Cardiac fibroblast (primary cell): ENCODE measurements at regions not wholly inside any gene's neighbourhood (a gene's known extent, or its start where the extent isn't known, plus 50 kb on each side); places are given as distances from the start of the nearest gene placed in this dataset.

Experiments
- DNase-seq, 2 donors: peaks; one replicate each; pipeline versions ENCODE4 v3.0.0 to v3.0.0-alpha.2; 2010; ENCODE audit warnings: low read depth in 2 of 2
- H3K4me3 ChIP-seq, 2 donors: replicated peaks in 1 of 2; 1 replicate in 1 of 2; 2 replicates in 1 of 2; pipeline ENCODE4 v1.5.1; 2011; ENCODE audit warnings: low read depth in 2 of 2, low read length in 2 of 2, mild to moderate bottlenecking in 2 of 2, moderate library complexity in 1 of 2
- TF ChIP-seq, protein P1 (sequence below): IDR thresholded peaks from one replicate; pipeline ENCODE4 v1.5.1; 2011; ENCODE audit warnings: low read depth, mild to moderate bottlenecking, low read length, inconsistent platforms

GRCh38 chr22:49351761-49352227, 475.9 kb downstream of the BRD1 start:
- TF ChIP-seq, protein P1, sequence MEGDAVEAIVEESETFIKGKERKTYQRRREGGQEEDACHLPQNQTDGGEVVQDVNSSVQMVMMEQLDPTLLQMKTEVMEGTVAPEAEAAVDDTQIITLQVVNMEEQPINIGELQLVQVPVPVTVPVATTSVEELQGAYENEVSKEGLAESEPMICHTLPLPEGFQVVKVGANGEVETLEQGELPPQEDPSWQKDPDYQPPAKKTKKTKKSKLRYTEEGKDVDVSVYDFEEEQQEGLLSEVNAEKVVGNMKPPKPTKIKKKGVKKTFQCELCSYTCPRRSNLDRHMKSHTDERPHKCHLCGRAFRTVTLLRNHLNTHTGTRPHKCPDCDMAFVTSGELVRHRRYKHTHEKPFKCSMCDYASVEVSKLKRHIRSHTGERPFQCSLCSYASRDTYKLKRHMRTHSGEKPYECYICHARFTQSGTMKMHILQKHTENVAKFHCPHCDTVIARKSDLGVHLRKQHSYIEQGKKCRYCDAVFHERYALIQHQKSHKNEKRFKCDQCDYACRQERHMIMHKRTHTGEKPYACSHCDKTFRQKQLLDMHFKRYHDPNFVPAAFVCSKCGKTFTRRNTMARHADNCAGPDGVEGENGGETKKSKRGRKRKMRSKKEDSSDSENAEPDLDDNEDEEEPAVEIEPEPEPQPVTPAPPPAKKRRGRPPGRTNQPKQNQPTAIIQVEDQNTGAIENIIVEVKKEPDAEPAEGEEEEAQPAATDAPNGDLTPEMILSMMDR = no peak
- DNase-seq = no peak
- H3K4me3 ChIP-seq = no peak overlapping the region

GRCh38 chr22:49350441-49351121, 477.1 kb downstream of the BRD1 start:
- no peak for DNase-seq
- H3K4me3 ChIP-seq = no peak overlapping the region
- TF ChIP-seq, protein P1 = no peak

DNA sequence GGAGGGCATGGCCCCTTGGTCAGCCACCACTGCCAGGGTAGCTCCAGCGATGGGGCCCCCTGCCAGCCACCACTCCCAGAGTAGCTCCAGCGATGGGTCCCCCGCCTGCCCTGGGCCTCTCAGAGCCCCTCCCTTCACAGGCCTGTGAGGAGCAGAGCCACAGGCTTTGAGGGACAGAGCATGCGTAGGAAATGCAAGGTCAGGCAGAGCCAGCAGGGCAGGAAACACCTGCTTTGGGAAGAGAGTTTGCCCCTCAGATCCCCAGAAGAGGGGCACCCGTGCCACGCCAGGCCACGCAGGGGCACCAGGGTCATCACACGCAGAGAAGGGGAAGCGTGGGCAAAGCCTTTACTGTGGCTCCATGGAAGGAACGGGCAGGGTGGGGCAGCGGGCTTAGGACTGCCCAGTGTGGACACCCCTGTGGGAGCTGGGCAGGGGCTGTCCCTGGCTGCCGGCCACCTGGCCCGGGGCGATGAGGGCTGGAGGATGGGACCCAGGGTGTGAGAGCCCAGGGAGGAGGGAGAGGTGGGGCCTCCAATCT, 477.8 kb downstream of the BRD1 start:
- TF ChIP-seq, protein P1 = no peak
- H3K4me3 ChIP-seq = no peak overlapping the region

DNA sequence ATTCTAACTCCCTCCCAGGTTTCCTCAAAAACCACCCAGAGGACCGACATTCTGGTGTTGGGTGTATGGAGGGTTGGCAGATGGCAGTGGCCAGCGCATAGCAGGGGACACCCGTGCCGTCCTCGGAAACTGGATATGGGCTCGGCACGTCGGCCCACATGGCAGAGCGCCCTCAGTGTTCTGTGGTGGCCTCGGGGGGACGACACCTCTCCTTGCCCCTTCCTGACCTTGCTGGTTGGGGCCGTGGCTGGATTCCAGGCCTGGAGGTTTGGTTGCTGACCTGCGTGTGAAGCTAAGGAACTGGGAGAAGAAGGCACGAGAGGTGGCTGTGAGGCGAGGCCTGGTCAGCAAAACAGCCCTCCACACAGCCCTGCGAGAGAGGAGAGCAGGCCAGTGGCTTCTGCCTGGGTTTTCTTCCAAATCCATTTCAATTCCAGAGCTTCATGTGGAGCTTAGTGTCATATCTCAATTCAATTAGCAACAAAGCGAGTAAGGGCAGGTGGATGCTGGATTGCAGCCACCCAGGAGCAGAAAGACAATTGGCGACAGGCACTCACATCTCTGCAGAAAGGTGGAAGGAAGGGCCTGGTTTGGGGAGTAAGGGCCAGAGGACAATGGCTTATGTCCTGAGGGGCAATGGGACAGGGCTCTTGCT, 478.4 kb downstream of the BRD1 start:
- no peak for DNase-seq
- no peak overlapping the region for H3K4me3 ChIP-seq
- TF ChIP-seq, protein P1 = no peak

More for the DNA sequence above, 477.8 kb downstream of the BRD1 start:
- DNase-seq = no peak

- TF ChIP-seq, protein P1 = no peak
- H3K4me3 ChIP-seq = no peak overlapping the region
- no peak for DNase-seq
These were observed 479.0 kb downstream of the BRD1 start for GRCh38 chr22:49348631-49349030.

DNA sequence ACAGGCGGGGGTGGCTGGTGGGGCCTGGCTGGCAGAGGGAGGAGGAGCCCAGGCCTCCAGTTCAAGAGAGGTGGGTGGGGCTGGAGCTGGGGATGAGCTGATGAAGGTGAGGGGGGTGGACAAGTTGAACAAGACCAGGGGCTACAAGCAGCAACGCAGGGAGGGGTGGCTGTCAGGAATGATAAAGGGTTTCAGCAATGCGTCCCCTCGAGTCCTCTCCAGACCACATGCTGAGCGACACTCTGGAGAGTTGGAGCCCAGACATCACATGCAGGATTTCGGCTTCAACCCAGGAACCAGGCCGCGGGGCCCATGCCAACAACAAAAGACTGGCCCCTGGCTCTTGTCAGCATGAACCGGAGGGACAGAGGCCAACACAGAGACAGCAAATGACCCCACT, 480.3 kb downstream of the BRD1 start:
- TF ChIP-seq, protein P1 = no peak
- H3K4me3 ChIP-seq = no peak overlapping the region
- DNase-seq = no peak
